ENCODE measurements at regions not wholly inside any gene's neighbourhood (a gene's known extent, or its start where the extent isn't known, plus 50 kb on each side); places are given as distances from the start of the nearest gene placed in this dataset.
"Not testable (repeated sequence)": the region's sequence is repeated elsewhere in the genome, so short reads cannot be mapped to it uniquely, and the experiment has no call there.

GRCh38 chr3:166435469-166436057 lies 598.3 kb upstream of the BCHE start:
- no peak for DNase-seq

- DNase-seq: no peak
Observed at GRCh38 chr3:166433060-166433459, 595.8 kb upstream of the BCHE start.

- DNase-seq: no peak
Observed at GRCh38 chr3:166425900-166426611, 588.8 kb upstream of the BCHE start.

- no peak for DNase-seq
Observed at GRCh38 chr3:166425021-166425420, 587.8 kb upstream of the BCHE start.

GRCh38 chr3:166423824-166424513 lies 586.7 kb upstream of the BCHE start:
- DNase-seq: not testable (repeated sequence)

- DNase-seq: no peak
Observed at GRCh38 chr3:166422556-166422955, 585.3 kb upstream of the BCHE start.

- no peak for DNase-seq
Observed at GRCh38 chr3:166420071-166420470, 582.8 kb upstream of the BCHE start.

GRCh38 chr3:166405896-166406295 lies 568.7 kb upstream of the BCHE start:
- DNase-seq: no peak

GRCh38 chr3:166405465-166405864 lies 568.2 kb upstream of the BCHE start:
- no peak for DNase-seq

- no peak for DNase-seq
Observed at GRCh38 chr3:166390303-166390702, 553.1 kb upstream of the BCHE start.

GRCh38 chr3:166388321-166388720 lies 551.1 kb upstream of the BCHE start:
- no peak for DNase-seq

- DNase-seq: no peak
Observed at GRCh38 chr3:166372571-166373106, 535.4 kb upstream of the BCHE start.

GRCh38 chr3:166367947-166368533 lies 530.8 kb upstream of the BCHE start:
- no peak for DNase-seq

GRCh38 chr3:166362698-166363097 lies 525.5 kb upstream of the BCHE start:
- no peak for DNase-seq

- no peak for DNase-seq
Observed at GRCh38 chr3:166360720-166361119, 523.5 kb upstream of the BCHE start.

- no peak for DNase-seq
Observed at GRCh38 chr3:166351461-166351860, 514.2 kb upstream of the BCHE start.

- DNase-seq: no peak
Observed at GRCh38 chr3:166340604-166341266, 503.5 kb upstream of the BCHE start.

GRCh38 chr3:166324401-166324800 lies 487.2 kb upstream of the BCHE start:
- DNase-seq: no peak

- no peak for DNase-seq
Observed at GRCh38 chr3:166322391-166322790, 485.2 kb upstream of the BCHE start.

- no peak for DNase-seq
Observed at GRCh38 chr3:166307756-166308350, 470.6 kb upstream of the BCHE start.

GRCh38 chr3:166304584-166304983 lies 467.4 kb upstream of the BCHE start:
- no peak for DNase-seq

- no peak for DNase-seq
Observed at GRCh38 chr3:166303681-166304080, 466.5 kb upstream of the BCHE start.

GRCh38 chr3:166302331-166302730 lies 465.1 kb upstream of the BCHE start:
- no peak for DNase-seq
